Mammary epithelial cell (primary cell): ENCODE measurements at regions not wholly inside any gene's neighbourhood (a gene's known extent, or its start where the extent isn't known, plus 50 kb on each side); places are given as distances from the start of the nearest gene placed in this dataset.
"Not testable (repeated sequence)": the region's sequence is repeated elsewhere in the genome, so short reads cannot be mapped to it uniquely, and the experiment has no call there.

Experiments
- CTCF ChIP-seq, 2 donors: IDR thresholded peaks in 1 of 2; conservative IDR thresholded peaks in 1 of 2; 2 replicates each; pipeline ENCODE4 v1.5.1; 2011 to 2012; ENCODE audit warnings: inconsistent platforms in 2 of 2, low read length in 2 of 2, mild to moderate bottlenecking in 2 of 2, control low read depth in 1 of 2, low read depth in 1 of 2; ENCODE audit not compliant: insufficient read depth in 1 of 2; ENCODE audit errors: extremely low read depth in 1 of 2
- EZH2 ChIP-seq: IDR thresholded peaks from 2 replicates; pipeline ENCODE4 v1.6.1; 2012; ENCODE audit warnings: low read length, inconsistent platforms, borderline replicate concordance

- TF ChIP-seq CTCF (conservative IDR thresholded peaks at IDR 0.05 in 1 of 2, IDR thresholded peaks at IDR 0.05 in 1 of 2; ENCODE audit: extremely low read depth in 1 of 2, insufficient read depth in 1 of 2, low read depth in 1 of 2, low read length in 2 of 2); EZH2: not testable (repeated sequence)
Measured at GRCh38 chr13:19109225-19109624, 72.4 kb downstream of the TUBA3C start.
